VCaP (cell line): ENCODE measurements at regions not wholly inside any gene's neighbourhood (a gene's known extent, or its start where the extent isn't known, plus 50 kb on each side); places are given as distances from the start of the nearest gene placed in this dataset.
"Not testable (repeated sequence)": the region's sequence is repeated elsewhere in the genome, so short reads cannot be mapped to it uniquely, and the experiment has no call there.

Experiments used
- H3K27ac ChIP-seq: fragments of 450-650 bp; 2 replicates; pipeline ENCODE4 v1.5.1; 2017
- TF ChIP-seq, protein P1 (sequence below): fragments of 450-650 bp; conservative IDR thresholded peaks from 2 replicates; pipeline ENCODE4 v1.5.1; 2017; ENCODE audit warnings: mild to moderate bottlenecking, moderate library complexity

DNA sequence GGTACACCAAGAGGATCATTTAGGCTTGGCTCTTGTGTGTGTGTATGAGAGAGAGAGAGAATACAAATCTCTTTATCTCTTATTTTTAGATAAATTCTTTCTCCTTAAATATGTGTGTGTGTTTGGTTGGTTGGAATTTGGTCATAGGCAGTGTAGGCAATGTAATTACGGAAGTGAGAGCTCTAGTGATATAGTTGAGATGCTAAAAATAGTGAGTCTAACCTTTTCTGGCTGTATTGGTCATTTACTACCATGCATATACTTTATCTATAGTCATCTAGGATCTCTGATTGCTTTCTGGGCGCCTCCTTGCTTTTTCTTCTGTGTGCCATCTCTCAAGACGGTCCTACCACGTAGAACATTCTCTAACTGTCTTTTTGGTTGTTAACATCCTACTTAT is 250.2 kb downstream of the NUF2 start:
- no peak overlapping the region for H3K27ac ChIP-seq

DNA sequence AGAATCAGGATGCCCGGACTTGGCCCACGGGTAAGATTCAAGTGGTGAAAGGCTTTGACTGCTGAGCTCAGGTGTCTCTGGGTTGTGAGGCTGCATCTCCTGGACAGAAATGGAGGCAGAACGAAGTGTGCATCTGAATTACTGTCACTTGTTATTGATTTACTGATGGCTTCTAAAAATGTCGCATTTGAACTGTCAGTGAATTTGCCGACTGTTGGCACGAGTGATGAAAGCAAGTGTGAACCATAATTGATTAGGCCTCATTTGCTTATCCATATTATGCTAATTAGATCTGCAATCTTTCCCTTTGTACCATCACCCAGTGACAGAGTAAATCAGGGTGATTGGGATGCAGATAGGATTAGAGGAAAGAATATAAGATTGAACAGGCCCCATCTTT is 252.4 kb downstream of the NUF2 start:
- H3K27ac ChIP-seq = no peak overlapping the region
- TF ChIP-seq, protein P1, sequence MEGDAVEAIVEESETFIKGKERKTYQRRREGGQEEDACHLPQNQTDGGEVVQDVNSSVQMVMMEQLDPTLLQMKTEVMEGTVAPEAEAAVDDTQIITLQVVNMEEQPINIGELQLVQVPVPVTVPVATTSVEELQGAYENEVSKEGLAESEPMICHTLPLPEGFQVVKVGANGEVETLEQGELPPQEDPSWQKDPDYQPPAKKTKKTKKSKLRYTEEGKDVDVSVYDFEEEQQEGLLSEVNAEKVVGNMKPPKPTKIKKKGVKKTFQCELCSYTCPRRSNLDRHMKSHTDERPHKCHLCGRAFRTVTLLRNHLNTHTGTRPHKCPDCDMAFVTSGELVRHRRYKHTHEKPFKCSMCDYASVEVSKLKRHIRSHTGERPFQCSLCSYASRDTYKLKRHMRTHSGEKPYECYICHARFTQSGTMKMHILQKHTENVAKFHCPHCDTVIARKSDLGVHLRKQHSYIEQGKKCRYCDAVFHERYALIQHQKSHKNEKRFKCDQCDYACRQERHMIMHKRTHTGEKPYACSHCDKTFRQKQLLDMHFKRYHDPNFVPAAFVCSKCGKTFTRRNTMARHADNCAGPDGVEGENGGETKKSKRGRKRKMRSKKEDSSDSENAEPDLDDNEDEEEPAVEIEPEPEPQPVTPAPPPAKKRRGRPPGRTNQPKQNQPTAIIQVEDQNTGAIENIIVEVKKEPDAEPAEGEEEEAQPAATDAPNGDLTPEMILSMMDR = no peak

More for the DNA sequence above, 250.2 kb downstream of the NUF2 start:
- TF ChIP-seq, protein P1 = no peak

DNA sequence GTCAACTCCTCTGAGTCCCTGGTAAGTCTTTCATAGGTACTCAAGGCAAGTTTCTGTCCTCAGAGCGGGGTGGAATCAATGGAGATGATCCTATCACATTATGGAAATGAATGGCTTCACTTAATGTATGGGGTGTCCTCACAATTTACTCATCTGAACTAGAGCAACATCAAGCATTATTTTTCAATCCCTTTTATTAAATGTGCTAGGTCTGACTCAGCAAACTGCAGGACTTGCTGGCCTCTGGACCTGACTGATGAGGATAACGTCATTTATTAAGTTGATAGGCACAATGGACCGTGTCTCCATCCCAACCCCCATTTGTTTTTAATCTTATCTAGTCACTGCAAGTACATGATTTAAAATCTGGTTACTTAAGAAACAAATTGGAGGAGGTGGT is 259.2 kb downstream of the NUF2 start:
- no peak overlapping the region; the same call in 1 of the 2 replicates for H3K27ac ChIP-seq
- TF ChIP-seq, protein P1 = no peak

DNA sequence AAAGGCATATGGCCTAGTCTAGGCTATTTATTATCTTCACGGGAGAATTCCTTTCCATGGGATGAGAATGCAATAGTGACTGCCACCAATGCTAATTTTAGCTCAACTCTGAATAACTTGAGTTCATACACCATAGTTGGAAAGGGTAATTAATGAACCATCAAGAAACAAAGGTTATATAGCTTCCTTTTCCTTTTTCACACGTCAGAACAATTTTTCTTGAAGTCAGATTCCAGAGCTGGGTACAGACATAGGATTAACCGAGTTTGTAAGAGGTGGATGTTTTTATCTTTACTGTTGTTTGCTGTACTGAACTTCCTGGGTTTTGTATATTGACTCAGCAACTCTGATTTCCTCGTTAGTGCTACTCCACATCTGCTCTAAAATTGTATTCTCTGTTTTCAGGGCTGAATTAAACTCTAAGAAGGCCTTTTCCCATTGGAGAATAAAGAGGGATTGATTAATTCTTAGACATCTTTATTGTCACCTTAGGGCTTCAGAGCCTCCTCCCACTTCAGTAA is 262.0 kb downstream of the NUF2 start:
- peak overlapping the region; percentile 96 for H3K27ac ChIP-seq
- TF ChIP-seq, protein P1 = no peak

DNA sequence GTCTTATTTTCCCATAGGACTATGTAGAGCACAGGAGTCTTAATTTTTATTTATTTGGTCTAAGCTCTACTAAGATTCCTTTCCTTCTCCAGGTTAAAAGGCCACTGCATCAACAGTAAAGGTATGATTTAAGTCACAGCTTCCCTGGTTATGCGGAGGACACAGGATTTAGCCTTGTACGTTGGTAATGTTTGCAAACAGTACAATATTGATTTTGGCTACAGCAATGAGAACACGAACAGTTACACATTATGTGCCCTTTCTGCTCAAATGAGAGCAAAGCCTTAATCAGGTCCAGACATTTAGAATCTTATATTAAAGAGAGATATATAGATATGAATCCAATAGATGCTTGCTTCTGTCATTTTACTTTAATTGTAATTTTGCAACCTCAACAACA is 264.0 kb downstream of the NUF2 start:
- peak overlapping the region; percentile 96 for H3K27ac ChIP-seq
- TF ChIP-seq, protein P1 = no peak

DNA sequence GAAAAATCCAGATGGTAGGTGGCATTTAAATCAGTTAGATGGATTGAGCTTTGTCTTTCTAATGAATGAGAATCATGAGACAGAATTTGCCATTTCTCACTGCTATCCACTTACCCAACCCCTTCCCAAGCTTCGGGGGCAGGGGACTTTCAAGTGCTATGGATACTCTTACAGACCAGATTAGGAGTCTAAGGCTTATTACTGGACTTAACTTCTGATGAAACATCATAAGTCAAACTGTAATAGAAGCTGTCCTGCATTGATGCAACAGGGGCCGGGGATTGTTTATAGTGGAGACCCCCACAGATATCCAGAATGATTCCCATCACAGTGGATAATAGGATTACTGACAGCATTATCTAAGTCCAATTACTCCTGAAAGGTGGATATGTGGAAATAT is 267.0 kb downstream of the NUF2 start:
- no peak overlapping the region for H3K27ac ChIP-seq
- TF ChIP-seq, protein P1 = no peak

DNA sequence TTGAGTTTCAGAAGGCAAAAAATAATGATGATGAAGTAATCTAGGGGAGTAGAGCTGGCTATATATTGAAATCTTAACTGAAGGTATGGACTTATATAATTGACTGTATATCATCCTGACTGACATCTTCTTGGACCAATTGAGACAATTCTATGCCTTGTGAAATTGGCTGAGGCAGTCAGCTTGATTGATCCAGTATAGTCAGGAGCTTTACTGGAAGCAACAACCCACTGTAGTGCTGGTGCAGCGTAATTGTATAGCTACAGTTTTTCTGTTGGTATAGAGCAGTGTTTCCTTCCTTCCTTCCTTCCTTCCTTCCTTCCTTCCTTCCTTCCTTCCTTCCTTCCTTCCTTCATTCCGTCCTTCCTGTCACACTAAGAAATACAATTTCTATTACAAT is 268.0 kb downstream of the NUF2 start:
- no peak overlapping the region for H3K27ac ChIP-seq
- TF ChIP-seq, protein P1 = no peak

DNA sequence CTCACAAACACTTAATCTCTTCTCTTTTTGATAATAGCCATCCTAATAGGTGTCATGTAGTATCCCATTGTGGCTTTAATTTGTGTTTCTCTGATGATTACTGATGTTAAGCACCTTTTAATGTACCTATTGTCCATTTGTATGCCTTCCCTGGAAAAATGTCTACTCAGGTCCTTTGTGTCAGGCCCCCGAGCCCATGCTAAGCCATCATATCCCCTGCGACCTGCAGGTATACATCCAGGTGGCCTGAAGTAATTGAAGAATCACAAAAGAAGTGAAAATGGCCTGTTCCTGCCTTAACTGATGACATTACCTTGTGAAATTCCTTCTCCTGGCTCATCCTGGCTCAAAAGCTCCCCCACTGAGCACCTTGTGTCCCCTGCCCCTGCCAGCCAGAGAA is 269.4 kb downstream of the NUF2 start:
- H3K27ac ChIP-seq = not testable (repeated sequence)

DNA sequence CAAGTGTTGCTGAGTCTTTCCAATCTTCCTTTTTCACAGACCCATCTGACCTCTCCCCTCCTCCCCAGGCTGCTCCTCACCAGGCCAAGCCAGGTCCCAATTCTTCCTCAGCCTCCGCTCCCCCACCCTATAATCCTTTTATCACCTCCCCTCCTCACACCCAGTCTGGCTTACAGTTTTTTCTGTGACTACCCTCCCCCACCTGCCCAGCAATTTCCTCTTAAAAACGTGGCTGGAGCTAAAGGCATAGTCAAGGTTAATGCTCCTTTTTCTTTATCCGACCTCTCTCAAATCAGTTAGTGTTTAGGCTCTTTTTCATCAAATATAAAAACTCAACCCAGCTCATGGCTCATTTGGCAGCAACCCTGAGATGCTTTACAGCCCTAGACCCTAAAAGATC is 270.9 kb downstream of the NUF2 start:
- H3K27ac ChIP-seq = not testable (repeated sequence)

DNA sequence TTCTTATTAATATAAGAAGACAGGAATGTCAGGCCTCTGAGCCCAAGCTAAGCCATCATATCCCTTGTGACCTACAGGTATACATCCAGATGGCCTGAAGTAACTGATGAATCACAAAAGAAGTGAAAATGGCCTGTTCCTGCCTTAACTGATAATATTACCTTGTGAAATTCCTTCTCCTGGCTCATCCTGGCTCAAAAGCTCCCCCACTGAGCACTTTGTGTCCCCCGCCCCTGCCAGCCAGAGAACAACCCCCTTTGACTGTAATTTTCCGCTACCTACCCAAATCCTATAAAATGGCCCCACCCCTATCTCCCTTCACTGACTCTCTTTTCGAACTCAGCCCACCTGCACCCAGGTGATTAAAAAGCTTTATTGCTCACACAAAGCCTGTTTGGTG is 274.4 kb downstream of the NUF2 start:
- H3K27ac ChIP-seq = peak overlapping the region; percentile 92
